ENCODE measurements at regions not wholly inside any gene's neighbourhood (a gene's known extent, or its start where the extent isn't known, plus 50 kb on each side); places are given as distances from the start of the nearest gene placed in this dataset.

DNA sequence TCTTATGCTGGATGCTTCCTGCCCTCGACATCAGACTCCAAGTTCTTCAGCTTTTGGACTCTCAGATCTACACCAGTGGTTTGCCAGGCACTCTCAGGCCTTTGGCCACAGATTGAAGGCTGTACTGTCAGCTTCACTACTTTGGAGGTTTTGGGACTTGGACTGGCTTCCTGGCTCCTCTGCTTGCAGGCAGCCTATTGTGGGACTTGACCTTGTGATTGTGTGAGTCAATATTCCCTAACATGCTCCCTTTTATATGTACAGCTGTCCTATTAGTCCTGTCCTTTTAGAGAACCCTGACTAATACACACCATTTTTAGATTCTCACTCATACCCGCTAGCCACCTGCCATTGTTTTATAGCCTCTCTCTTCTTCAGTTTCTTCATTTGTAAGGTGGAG lies 382.1 kb upstream of the TSHZ2 start:
- TF ChIP-seq CTCF (IDR thresholded peaks at IDR 0.05; ENCODE audit: low read depth, low read length) (no peak), EZH2phosphoT487 (IDR thresholded peaks at IDR 0.05; ENCODE audit: low read depth) (no peak)
